HG03108 (cell line): ENCODE measurements at regions not wholly inside any gene's neighbourhood (a gene's known extent, or its start where the extent isn't known, plus 50 kb on each side); places are given as distances from the start of the nearest gene placed in this dataset.
"Not testable (repeated sequence)": the region's sequence is repeated elsewhere in the genome, so short reads cannot be mapped to it uniquely, and the experiment has no call there.

ENCODE experiments used
- ATAC-seq: cut with Tn5 transposase; IDR thresholded peaks from one replicate; pipeline ENCODE4 v1.9.1; 2021; ENCODE audit warnings: moderate library complexity; ENCODE audit not compliant: unreplicated experiment

DNA sequence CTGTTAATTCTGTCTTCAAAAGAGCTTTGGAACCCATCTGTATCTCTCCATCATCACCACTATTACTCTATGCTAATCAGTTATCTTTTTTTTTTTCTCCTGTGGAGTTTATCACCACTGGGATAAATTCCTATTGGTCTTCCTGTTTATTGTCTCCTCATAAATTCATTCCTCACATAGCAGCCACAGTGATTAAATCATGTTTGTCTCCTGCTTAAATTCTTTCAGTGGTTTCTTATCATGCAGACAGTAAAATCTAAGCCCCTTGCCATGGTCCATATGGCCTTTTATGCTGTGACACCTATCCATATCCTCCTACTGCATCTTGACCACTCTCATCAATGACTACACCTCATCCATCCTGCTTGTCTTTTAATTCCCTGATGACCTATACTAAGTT lies 239.8 kb upstream of the ZEB2 start:
- no peak for ATAC-seq

DNA sequence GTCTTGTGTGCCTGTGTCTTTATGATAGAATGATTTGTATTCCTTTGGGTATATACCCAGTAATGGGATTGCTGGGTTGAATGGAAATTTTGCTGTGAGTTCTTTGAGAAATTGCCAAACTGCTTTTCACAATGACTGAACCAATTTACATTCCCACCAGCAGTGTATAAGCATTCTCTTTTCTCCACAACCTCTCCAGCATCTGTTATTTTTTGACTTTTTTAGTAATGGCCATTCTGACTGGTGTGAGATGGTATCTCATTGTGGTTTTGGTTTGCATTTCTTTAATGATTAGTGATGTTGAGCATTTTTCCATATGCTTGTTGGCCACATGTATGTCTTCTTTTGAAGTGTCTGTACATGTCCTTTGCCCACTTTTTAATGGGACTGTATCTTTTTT lies 238.3 kb upstream of the ZEB2 start:
- not testable (repeated sequence) for ATAC-seq

DNA sequence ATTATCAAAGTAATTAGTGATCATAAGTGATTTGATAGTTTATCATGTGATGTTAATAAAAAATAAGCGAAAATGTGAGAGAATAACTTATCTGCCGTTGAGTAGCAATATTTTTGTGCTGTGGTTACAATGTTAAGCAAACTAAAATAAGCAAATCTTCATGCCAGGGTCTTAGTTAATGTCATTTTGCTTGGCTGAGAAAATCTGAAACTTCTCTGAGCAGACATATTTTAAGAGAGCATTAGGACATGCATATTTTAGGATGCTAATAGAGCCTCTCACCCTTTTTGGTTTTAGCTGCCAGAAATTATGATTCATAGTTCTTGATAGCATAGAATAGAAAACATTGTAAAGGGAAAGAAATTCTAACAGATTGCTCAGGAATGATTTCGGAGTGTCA lies 233.5 kb upstream of the ZEB2 start:
- no peak for ATAC-seq

- no peak for ATAC-seq
Observed at GRCh38 chr2:144751142-144751905, 231.4 kb upstream of the ZEB2 start.

DNA sequence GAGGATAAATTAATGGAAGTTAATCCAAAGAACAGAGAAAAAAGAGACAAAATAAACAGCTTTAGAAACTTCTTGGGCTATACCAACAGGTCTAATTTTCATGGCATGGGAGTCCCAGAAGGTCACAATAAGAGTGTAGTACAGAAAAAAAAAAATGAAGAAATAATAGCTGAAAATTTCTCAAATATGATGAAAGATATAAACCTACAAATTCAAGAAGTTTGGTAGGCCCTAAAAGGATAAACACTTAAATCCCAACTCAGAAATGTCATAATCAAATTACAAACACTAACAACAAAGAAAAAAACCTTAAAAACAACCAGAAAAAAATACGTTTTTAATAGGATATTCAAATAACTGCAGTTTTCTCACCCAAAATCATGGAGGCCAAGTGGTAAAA lies 229.3 kb upstream of the ZEB2 start:
- no peak for ATAC-seq

DNA sequence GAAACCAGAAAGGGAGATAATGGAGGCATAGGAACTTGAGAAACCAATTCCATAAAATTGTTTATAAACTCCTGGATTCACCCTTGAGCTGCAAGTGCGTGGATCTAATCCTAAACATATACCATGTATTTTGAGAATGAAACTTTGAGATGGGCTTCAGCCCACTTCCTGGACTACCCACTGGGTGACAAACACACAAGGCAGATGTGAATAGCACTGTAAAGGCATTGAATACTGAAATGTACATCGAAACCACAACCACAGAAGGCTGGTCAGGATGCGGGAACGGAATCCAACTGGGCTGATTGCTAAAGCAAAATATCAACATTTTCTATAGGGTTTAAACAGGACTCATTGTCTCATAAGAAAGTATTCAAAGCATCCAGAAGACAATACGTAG lies 228.5 kb upstream of the ZEB2 start:
- no peak for ATAC-seq

DNA sequence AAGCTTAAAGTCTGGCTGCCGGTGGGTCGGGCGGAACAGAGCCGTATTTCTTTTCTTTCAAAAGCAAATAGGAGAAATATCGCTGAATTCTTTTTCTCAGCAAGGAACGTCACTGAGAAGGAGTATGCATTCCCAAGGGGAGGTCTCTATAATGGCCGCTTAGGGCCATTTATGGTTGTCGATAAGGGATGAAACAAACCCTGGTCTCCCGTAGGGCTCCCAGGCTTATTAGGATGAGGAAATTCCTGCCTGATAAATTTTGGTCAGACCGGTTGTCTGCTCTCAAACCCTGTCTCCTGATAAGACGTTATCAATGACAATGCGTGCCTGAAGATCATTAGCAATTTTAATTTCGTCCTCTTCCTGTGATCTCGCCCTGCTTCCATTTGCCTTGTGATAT lies 227.7 kb upstream of the ZEB2 start:
- no peak for ATAC-seq

GRCh38 chr2:144745424-144745823 lies 225.5 kb upstream of the ZEB2 start:
- no peak for ATAC-seq

GRCh38 chr2:144738749-144739148 lies 218.8 kb upstream of the ZEB2 start:
- no peak for ATAC-seq

GRCh38 chr2:144730711-144731110 lies 210.8 kb upstream of the ZEB2 start:
- no peak for ATAC-seq

GRCh38 chr2:144724460-144724859 lies 204.5 kb upstream of the ZEB2 start:
- not testable (repeated sequence) for ATAC-seq

GRCh38 chr2:144718376-144718775 lies 198.5 kb upstream of the ZEB2 start:
- no peak for ATAC-seq

DNA sequence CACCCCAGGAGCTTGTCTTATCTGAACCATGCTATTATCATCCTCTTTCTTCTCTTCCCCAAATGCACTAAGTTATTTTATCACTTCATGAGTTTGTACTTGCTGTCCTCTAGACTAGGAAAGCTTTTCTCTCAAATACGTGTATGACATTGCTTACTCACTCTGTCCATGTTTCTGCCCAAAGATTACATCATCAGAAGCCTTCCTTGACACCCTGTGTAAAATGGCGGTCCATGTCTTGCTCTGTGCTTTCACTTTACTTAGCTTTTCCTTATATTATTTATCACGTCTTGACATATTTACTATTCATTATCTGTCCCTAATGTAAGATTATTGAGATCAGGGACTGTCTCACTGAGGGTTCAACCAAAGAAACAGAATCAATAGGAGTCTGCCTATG lies 196.1 kb upstream of the ZEB2 start:
- ATAC-seq: no peak

- ATAC-seq: no peak
Observed at GRCh38 chr2:144713410-144713809, 193.5 kb upstream of the ZEB2 start.

DNA sequence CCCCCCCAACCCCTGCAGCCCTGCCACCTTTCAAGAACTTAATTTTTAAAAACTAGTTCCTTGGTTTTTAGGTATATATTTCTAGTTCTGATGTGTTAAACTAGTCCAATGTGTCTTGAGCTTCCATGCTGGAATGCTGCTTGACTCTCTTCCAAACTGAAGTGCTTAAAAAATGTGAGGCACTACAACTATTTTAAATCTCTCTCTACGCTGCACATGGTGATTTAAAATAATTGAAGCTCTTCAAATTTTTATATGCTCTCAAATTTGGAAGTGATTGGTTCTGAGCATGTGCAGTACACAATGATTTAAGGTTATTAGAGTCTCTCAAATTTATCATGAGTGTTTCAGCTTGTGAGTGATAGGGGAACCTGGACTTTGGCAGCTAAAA lies 192.6 kb upstream of the ZEB2 start:
- no peak for ATAC-seq

DNA sequence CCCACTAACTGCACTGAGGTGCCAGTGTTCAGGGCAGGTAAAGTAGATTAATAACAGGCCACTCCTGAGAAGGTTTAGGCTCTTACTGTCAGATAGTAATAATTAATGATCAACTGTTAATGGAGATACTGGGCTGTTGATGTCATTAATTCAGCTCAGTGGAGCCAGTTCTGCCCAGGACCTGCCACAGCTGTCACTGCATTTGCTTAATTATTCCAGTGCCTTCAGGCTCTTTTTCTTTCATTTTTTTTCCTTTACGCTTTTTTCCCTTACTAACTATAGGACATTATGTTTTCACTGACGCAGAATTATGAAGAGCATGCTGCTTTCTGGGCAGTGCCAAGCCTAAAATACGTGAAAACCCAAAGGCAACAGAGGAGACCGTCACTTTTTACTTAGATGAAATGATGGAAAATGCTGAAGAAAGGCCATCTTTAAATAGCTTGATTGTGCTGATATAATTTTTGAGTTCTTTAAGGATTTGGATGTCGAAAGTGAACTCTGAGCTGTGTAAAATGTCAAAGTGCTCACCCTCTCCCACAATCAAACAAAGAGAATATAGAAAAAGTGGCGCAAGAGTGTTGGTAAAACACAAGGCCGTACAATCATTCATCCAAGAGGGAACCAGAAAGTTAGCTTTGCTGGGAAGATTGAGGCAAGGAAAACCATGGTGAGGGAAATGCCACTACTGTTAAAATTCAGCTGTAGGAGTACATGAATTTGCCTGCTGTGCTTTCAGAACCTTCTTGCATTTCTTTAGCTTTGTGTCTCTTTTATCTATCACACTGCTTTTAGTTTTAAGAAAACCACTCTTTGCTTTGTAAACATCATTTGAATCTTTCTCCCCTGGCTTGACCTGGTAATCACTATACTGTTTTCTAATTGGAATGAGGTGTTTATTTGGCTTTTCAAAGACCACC lies 192.0 kb upstream of the ZEB2 start:
- no peak for ATAC-seq

GRCh38 chr2:144711084-144711483 lies 191.2 kb upstream of the ZEB2 start:
- ATAC-seq: no peak

DNA sequence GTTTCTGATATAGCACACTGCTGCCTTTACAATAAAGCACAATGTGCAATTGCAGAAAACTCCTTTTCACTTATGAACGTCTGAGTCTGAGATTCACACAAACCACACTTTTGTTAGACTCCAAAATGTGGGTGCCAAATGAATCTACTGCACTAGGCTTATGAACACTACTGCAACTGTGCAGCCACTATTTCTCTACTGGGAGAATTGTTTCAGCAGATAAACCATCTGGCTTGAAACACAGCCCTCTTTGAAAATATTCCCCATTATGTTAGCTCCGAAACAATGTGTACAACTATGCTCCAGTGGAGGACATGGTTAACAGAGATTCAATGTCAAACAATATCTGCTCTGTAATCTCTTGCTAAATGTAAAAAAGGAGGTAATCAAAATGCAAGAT lies 188.7 kb upstream of the ZEB2 start:
- no peak for ATAC-seq

DNA sequence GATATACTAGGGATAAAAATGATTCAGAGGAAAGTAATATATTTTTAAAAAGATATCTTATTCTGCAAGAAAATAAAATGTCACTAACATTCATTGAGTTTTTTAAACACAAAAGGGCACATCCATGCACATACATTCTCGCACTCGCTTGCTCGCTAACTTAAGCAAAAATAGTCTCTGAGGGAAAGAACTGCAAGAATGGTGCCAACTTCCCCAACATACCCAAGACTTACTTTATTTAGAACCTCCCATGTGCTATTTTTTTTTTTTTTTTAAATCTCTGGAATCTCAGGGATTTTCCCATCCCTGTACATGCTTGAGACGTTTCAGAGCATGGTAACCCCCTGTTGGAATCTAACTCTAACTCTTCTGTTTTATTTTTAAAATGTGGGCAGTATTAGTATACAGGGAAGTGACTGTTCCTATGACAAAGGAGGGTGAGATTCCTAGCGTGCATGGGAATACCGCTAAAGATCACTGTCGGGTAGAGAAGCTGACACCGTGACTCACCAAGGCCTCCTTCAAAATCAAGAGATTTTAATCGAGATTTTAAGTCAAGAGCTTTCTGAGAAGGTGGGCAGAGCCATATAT lies 187.9 kb upstream of the ZEB2 start:
- ATAC-seq: no peak

- no peak for ATAC-seq
Observed at GRCh38 chr2:144706647-144707046, 186.7 kb upstream of the ZEB2 start.

DNA sequence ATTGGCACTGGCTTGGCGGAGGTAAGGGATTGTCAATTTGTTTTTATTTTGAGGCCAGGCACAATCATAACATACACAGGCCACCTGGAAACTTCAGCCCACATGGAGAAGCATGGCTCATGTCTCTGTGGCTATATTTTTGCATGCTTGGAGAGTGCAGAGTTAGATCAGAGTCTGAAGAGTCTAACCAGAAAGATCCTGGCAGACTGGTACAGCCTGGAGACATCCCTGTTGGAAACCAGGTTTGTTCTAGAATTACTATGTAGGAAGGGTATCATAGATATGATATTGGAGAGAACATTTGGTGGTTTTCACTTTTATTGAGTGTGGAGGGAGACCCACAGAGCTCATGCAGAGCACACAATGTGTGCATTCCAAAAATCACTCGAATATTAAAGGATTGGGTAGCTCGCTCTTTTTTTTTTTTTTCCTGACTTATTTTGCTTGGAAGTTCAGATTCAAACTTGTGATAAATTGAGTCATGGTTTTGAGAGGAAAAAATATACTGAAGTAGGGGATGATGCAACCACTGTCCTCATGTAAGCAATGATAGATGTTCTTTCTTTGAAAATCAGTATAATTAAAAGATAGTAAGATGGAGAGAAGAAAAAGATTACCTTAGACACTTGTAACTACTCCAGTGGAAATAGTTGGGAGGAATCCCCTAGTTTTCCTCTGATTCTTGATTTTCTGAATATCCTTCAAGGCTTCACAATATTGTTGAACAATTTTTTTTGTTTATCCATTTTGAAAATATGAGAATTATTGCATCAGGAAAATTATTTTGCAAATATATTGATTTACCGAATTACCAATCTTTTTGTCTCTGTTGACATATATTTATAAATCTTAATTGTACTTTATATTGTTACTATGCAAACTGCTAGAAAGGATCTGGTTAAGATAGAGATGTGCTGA lies 185.7 kb upstream of the ZEB2 start:
- ATAC-seq: no peak
